SU-DHL-6 (cell line): ENCODE measurements at regions not wholly inside any gene's neighbourhood (a gene's known extent, or its start where the extent isn't known, plus 50 kb on each side); places are given as distances from the start of the nearest gene placed in this dataset.

Experiments
- H2AFZ ChIP-seq: fragments of 200-600 bp; sonication (generic); 2 replicates; pipeline ENCODE4 v1.6.1; 2014; ENCODE audit warnings: low read depth, mild to moderate bottlenecking, moderate library complexity, mixed read lengths, antibody characterized with exemption, low read length; ENCODE audit not compliant: severe bottlenecking
- H3F3A ChIP-seq: fragments of 200-600 bp; shearing (Covaris generic); 2 replicates; pipeline ENCODE4 v1.6.0; 2016; ENCODE audit warnings: antibody characterized with exemption, mild to moderate bottlenecking; ENCODE audit not compliant: insufficient read depth
- H3K27ac ChIP-seq: fragments of 200-600 bp; sonication (generic); 2 replicates; pipeline ENCODE4 v1.5.1; 2016; ENCODE audit warnings: low read depth, mild to moderate bottlenecking, low read length, moderate library complexity, mixed read lengths
- H3K27me3 ChIP-seq: fragments of 200-600 bp; sonication (generic), shearing (Covaris generic); 2 replicates; pipeline ENCODE4 v1.6.0; 2014; ENCODE audit warnings: mild to moderate bottlenecking, low read length
- H3K36me3 ChIP-seq: fragments of 200-600 bp; sonication (generic); 2 replicates; pipeline ENCODE4 v1.6.1; 2014; ENCODE audit warnings: mild to moderate bottlenecking, low read length, mixed read lengths
- H3K4me2 ChIP-seq: fragments of 300-600, 200-600 bp; shearing (Covaris generic), sonication (generic); 2 replicates; pipeline ENCODE4 v1.6.0; 2014; ENCODE audit warnings: low read length, low read depth, mild to moderate bottlenecking; ENCODE audit not compliant: poor library complexity, severe bottlenecking
- H3K4me3 ChIP-seq: fragments of 200-600 bp; sonication (generic); 2 replicates; pipeline ENCODE4 v1.5.1; 2014; ENCODE audit warnings: antibody characterized with exemption, low read length, mild to moderate bottlenecking, mixed read lengths; ENCODE audit not compliant: insufficient read depth, poor library complexity, severe bottlenecking
- H3K79me2 ChIP-seq: fragments of 200-600 bp; sonication (generic); 2 replicates; pipeline ENCODE4 v1.6.1; 2014; ENCODE audit warnings: mild to moderate bottlenecking, low read length, moderate library complexity; ENCODE audit not compliant: insufficient read depth
- H3K9ac ChIP-seq: fragments of 200-600 bp; sonication (generic); 2 replicates; pipeline ENCODE4 v1.7.0; 2014; ENCODE audit warnings: mild to moderate bottlenecking, low read length
- H3K9me2 ChIP-seq: fragments of 200-600 bp; sonication (generic); replicated peaks from 2 replicates; pipeline ENCODE4 v1.6.1; 2014; ENCODE audit warnings: low read length; ENCODE audit not compliant: insufficient read depth
- H3K9me3 ChIP-seq: fragments of 200-600 bp; sonication (generic); 2 replicates; pipeline ENCODE4 v1.6.1; 2014; ENCODE audit warnings: low read length, mixed read lengths; ENCODE audit not compliant: insufficient read depth
- H4K20me1 ChIP-seq: fragments of 200-600 bp; sonication (generic); 2 replicates; pipeline ENCODE4 v1.6.1; 2014; ENCODE audit warnings: low read depth, mild to moderate bottlenecking, antibody characterized with exemption, low read length, moderate library complexity, mixed read lengths
- EZH2phosphoT487 ChIP-seq: fragments of 200-600 bp; sonication (generic), shearing (Covaris generic); conservative IDR thresholded peaks from 2 replicates; pipeline ENCODE4 v1.6.1; 2018; ENCODE audit warnings: mild to moderate bottlenecking, antibody characterized with exemption, low read length, moderate library complexity, mixed read lengths
- TF ChIP-seq, protein P1 (sequence below): fragments of 200-600 bp; sonication (generic); IDR thresholded peaks from one replicate; pipeline ENCODE4 v1.5.1; 2017; ENCODE audit warnings: antibody characterized with exemption, mild to moderate bottlenecking, low read length, moderate library complexity; ENCODE audit not compliant: insufficient read depth, poor library complexity, severe bottlenecking

DNA sequence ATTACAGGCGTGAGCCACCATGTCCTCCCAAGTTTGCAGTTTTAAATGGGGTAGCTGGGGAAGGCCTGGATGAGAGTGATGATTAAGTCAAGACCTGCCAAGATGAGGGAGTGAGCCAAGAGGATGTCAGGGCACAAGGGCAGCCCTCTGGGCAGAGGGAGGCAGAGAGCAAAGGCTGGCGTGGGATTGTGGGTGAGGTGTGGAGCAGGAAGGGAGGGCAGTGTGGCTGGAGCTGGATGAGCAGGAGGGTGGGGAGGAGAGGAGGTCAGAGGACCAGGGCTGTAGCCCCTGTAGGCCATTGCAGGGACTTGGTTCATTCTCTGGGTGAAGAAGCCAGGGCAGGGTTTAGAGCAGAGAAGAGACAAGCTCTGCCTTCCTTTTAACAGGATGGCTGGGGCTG is 53.7 kb upstream of the CTNNA1 start:
- no peaks in the 10 kb centered on the region for H3F3A ChIP-seq
- no peak for TF ChIP-seq EZH2phosphoT487
- TF ChIP-seq, protein P1, sequence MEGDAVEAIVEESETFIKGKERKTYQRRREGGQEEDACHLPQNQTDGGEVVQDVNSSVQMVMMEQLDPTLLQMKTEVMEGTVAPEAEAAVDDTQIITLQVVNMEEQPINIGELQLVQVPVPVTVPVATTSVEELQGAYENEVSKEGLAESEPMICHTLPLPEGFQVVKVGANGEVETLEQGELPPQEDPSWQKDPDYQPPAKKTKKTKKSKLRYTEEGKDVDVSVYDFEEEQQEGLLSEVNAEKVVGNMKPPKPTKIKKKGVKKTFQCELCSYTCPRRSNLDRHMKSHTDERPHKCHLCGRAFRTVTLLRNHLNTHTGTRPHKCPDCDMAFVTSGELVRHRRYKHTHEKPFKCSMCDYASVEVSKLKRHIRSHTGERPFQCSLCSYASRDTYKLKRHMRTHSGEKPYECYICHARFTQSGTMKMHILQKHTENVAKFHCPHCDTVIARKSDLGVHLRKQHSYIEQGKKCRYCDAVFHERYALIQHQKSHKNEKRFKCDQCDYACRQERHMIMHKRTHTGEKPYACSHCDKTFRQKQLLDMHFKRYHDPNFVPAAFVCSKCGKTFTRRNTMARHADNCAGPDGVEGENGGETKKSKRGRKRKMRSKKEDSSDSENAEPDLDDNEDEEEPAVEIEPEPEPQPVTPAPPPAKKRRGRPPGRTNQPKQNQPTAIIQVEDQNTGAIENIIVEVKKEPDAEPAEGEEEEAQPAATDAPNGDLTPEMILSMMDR, result no peak
- no peak overlapping the region for H2AFZ ChIP-seq
- H3K4me2 ChIP-seq, result no peak overlapping the region
- H3K9me2 ChIP-seq, result no peaks in the 10 kb centered on the region
- H3K27me3 ChIP-seq, result no peaks in the 10 kb centered on the region
- H3K27ac ChIP-seq, result no peak overlapping the region
- no peaks in the 10 kb centered on the region for H3K79me2 ChIP-seq
- no peak overlapping the region for H3K4me3 ChIP-seq
- H3K9me3 ChIP-seq, result no peaks in the 10 kb centered on the region
- H4K20me1 ChIP-seq, result no peaks in the 10 kb centered on the region
- no peak overlapping the region for H3K9ac ChIP-seq
- H3K36me3 ChIP-seq, result no peaks in the 10 kb centered on the region

DNA sequence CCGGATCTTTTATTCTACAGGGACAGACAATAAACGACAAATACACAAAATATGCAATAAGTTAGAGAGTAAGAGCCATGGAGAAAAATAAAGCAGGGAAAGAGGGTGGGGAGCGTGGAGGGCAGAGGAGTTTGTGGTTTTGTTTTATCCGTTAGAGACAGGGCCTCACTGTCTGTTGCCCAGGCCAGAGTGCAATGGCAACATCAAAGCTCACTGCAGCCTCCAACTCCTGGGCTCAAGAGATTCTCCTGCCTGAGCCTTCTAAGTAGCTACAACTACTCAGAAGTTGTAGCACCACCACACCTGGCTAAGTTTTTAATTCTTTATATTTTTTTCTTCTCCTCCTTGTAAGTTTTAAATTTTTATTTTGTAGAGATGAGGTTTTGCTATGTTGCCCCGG is 54.5 kb upstream of the CTNNA1 start:
- Histone ChIP-seq H3K27me3 (no peaks in the 10 kb centered on the region), H3K4me2 (no peak overlapping the region), H4K20me1 (no peaks in the 10 kb centered on the region), H3F3A (no peaks in the 10 kb centered on the region), H3K9me2 (no peaks in the 10 kb centered on the region), H3K36me3 (no peaks in the 10 kb centered on the region), H2AFZ (no peak overlapping the region), H3K9ac (no peak overlapping the region), H3K4me3 (no peak overlapping the region), H3K79me2 (no peaks in the 10 kb centered on the region), H3K27ac (no peak overlapping the region), H3K9me3 (no peaks in the 10 kb centered on the region)
- TF ChIP-seq, protein P1, result no peak
- no peak for TF ChIP-seq EZH2phosphoT487

GRCh38 chr5:138697720-138698360 is 55.4 kb upstream of the CTNNA1 start:
- Histone ChIP-seq H4K20me1 (no peaks in the 10 kb centered on the region), H3K9ac (no peak overlapping the region), H3K9me3 (no peaks in the 10 kb centered on the region), H3K27ac (no peak overlapping the region), H2AFZ (no peak overlapping the region), H3K4me2 (no peak overlapping the region), H3K9me2 (no peaks in the 10 kb centered on the region), H3F3A (no peaks in the 10 kb centered on the region), H3K4me3 (no peak overlapping the region), H3K36me3 (no peaks in the 10 kb centered on the region), H3K79me2 (no peaks in the 10 kb centered on the region), H3K27me3 (no peaks in the 10 kb centered on the region)
- TF ChIP-seq, protein P1, result no peak
- no peak for TF ChIP-seq EZH2phosphoT487
